Thymus (tissue), 11 donors: ENCODE measurements at regions not wholly inside any gene's neighbourhood (a gene's known extent, or its start where the extent isn't known, plus 50 kb on each side); places are given as distances from the start of the nearest gene placed in this dataset.

Source experiments
- DNase-seq, 9 donors: peaks; one replicate each; pipeline ENCODE4 v3.0.0-alpha.2; 2013; ENCODE audit warnings: low spot score in 9 of 9, low read depth in 6 of 9, missing footprints in 1 of 9
- H3K27ac ChIP-seq, 2 donors: one replicate each; pipeline ENCODE4 v1.5.1; 2013; ENCODE audit warnings: control low read depth in 1 of 2, low read depth in 1 of 2, low read length in 1 of 2, mild to moderate bottlenecking in 1 of 2, moderate library complexity in 1 of 2
- H3K27me3 ChIP-seq, 2 donors: one replicate each; pipeline ENCODE4 v1.5.1; 2013; ENCODE audit warnings: low read length in 1 of 2; ENCODE audit not compliant: control insufficient read depth in 2 of 2, insufficient read depth in 1 of 2
- H3K36me3 ChIP-seq, 2 donors: one replicate each; pipeline ENCODE4 v1.5.1; 2013; ENCODE audit warnings: low read length in 1 of 2, mild to moderate bottlenecking in 1 of 2, moderate library complexity in 1 of 2; ENCODE audit not compliant: control insufficient read depth in 2 of 2, insufficient read depth in 2 of 2
- H3K4me1 ChIP-seq, 2 donors: one replicate each; pipeline ENCODE4 v1.5.1; 2013; ENCODE audit warnings: low read length in 2 of 2; ENCODE audit not compliant: control insufficient read depth in 2 of 2, insufficient read depth in 2 of 2
- H3K4me3 ChIP-seq, 2 donors: one replicate each; pipeline ENCODE4 v1.5.1; 2013; ENCODE audit warnings: low read length in 2 of 2, control low read depth in 1 of 2, mild to moderate bottlenecking in 1 of 2
- H3K9me3 ChIP-seq, 2 donors: one replicate each; pipeline ENCODE4 v1.5.1; 2013; ENCODE audit warnings: low read length in 1 of 2, mild to moderate bottlenecking in 1 of 2; ENCODE audit not compliant: control insufficient read depth in 2 of 2, insufficient read depth in 1 of 2
- WGBS: extraction: QIAGEN DNeasy Blood & Tissue Kit; methylation state at CpG from one replicate; pipeline ENCODE4 v1.1.7; 2013; 5-methylcytosine and 5-hydroxymethylcytosine counted together
- donor health status: healthy.

- H3K27me3 ChIP-seq = no peaks in the 10 kb centered on the region
- H3K4me1 ChIP-seq = no peaks in the 10 kb centered on the region
- DNase-seq = no peak
- 94% methylated on average over 16 of the region's 16 CpGs for WGBS
- H3K36me3 ChIP-seq = no peaks in the 10 kb centered on the region
- no peaks in the 10 kb centered on the region for H3K9me3 ChIP-seq
- no peak overlapping the region for H3K4me3 ChIP-seq
- H3K27ac ChIP-seq = no peak overlapping the region
Observed at GRCh38 chr14:25267186-25267585, 217.2 kb upstream of the STXBP6 start.

GRCh38 chr14:25259470-25259869 is 209.5 kb upstream of the STXBP6 start:
- no peaks in the 10 kb centered on the region for H3K9me3 ChIP-seq
- no peaks in the 10 kb centered on the region for H3K4me1 ChIP-seq
- 95% methylated on average over 1 of the region's 1 CpG for WGBS
- H3K4me3 ChIP-seq = no peak overlapping the region
- H3K27ac ChIP-seq = no peak overlapping the region
- H3K27me3 ChIP-seq = no peaks in the 10 kb centered on the region
- H3K36me3 ChIP-seq = no peaks in the 10 kb centered on the region
- no peak for DNase-seq

DNA sequence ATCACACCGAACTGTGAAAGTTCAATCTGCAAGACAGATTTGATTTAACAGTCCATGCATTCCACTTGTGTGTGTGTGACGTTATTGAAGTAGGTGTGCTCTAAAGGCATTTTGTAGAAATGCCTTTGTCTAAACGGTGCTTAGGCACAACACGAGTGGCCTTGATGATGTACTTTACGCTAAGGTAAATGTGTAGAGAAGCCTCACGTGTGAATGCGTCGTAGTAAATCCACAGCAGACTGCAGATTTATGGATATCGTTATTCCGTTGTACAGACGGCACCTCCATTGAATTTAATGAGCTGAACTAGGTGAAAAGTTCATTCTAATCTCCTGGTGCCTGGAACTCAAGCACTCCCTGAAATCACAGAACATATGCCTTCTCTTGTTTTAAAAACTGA is 202.8 kb upstream of the STXBP6 start:
- Histone ChIP-seq H3K9me3 (no peaks in the 10 kb centered on the region), H3K27ac (no peak overlapping the region), H3K27me3 (no peaks in the 10 kb centered on the region), H3K4me1 (no peaks in the 10 kb centered on the region), H3K4me3 (no peak overlapping the region), H3K36me3 (no peaks in the 10 kb centered on the region)
- 95% methylated on average over 11 of the region's 11 CpGs for WGBS
- no peak for DNase-seq

DNA sequence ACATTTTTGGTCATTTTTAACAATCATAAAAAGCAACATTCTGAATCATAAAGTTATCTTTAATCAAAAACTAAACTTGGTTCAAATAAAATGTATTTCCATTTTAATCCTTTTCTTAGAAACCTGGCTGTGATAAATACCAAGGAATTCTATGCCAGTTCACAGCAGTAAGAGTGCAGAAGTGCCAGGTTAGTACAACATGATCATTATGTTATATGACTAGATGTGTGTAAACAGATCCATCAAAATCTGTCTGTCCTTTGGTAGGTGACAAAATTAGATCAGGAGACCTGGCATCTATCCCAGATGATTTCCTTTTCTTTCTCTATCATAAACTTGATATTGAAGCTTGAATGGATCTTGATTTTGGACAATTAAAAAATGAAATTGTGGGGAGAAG is 200.6 kb upstream of the STXBP6 start:
- no peak overlapping the region for H3K4me3 ChIP-seq
- no peaks in the 10 kb centered on the region for H3K27me3 ChIP-seq
- DNase-seq = no peak
- H3K27ac ChIP-seq = no peak overlapping the region
- H3K9me3 ChIP-seq = no peaks in the 10 kb centered on the region
- no peaks in the 10 kb centered on the region for H3K4me1 ChIP-seq
- H3K36me3 ChIP-seq = no peaks in the 10 kb centered on the region

DNA sequence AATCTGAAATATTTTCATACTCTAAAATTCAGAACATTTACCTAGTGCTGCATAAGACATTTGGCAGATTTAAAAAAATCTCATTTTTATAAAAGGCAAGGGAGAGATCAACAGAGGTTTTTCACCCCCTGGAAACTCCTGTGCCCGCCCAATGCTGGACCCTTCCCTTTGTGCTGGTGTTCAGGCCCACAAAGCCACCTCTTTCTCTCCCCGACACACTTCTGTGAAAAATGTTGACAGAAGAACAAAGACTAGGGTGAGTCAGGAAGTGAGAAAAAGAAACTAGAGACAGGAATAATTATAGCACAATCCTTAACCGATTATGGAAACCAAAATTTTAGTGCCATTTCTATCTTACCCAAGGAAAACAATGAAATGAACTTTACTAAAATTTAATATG is 197.7 kb upstream of the STXBP6 start:
- Histone ChIP-seq H3K9me3 (no peaks in the 10 kb centered on the region), H3K4me3 (no peak overlapping the region), H3K27me3 (no peaks in the 10 kb centered on the region), H3K4me1 (no peaks in the 10 kb centered on the region), H3K27ac (no peak overlapping the region), H3K36me3 (no peaks in the 10 kb centered on the region)
- no peak for DNase-seq
- WGBS = 80% methylated on average over 3 of the region's 3 CpGs

DNA sequence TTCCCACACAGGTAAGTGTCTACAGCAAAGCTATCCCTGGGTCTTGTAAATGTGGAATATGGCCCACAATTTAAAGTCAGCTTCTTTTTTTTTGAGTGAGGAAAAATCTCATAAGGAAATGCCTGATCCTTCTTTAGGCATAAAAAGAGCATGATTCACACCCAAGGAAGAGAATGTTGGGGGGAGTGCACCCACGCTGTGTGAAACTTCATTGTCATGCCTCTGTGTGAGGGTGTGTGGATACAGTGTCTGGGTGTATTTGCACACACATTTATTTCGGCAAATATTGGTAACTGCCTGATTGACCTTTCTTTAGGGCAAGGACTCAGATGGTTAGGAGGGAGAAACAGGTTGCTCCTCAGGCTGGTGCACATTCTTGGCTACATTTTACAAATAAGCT is 196.8 kb upstream of the STXBP6 start:
- 92% methylated on average over 2 of the region's 2 CpGs for WGBS
- H3K4me3 ChIP-seq = no peak overlapping the region
- DNase-seq = no peak
- H3K4me1 ChIP-seq = no peaks in the 10 kb centered on the region
- H3K27ac ChIP-seq = no peak overlapping the region
- no peaks in the 10 kb centered on the region for H3K36me3 ChIP-seq
- no peaks in the 10 kb centered on the region for H3K9me3 ChIP-seq
- no peaks in the 10 kb centered on the region for H3K27me3 ChIP-seq

DNA sequence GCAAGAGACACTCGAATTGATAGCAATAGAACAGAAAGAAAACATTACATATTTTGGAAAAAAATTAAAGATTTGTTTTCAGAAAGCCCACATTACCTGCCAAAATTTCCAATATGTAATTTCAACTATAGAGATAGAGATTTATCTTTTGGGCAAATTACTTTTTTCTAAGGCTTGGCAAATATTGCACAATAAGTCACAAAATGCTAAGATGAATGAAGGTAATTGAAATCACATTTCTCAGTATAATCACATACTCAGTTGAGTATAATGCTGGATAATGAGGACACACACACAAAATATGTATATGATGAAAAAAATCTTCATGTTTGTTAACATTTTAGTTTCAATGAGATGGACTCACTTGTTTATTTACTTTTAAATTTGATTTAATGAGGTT is 189.2 kb upstream of the STXBP6 start:
- no peak for DNase-seq
- Histone ChIP-seq H3K36me3 (no peaks in the 10 kb centered on the region), H3K4me3 (no peak overlapping the region), H3K27ac (no peak overlapping the region), H3K4me1 (no peaks in the 10 kb centered on the region), H3K9me3 (no peaks in the 10 kb centered on the region), H3K27me3 (no peaks in the 10 kb centered on the region)
- 64% methylated on average over 1 of the region's 1 CpG for WGBS

- no peaks in the 10 kb centered on the region for H3K36me3 ChIP-seq
- H3K27ac ChIP-seq = no peak overlapping the region
- H3K27me3 ChIP-seq = no peaks in the 10 kb centered on the region
- H3K4me1 ChIP-seq = no peaks in the 10 kb centered on the region
- WGBS = 21% methylated on average over 6 of the region's 6 CpGs
- no peak for DNase-seq
- H3K9me3 ChIP-seq = no peaks in the 10 kb centered on the region
- no peak overlapping the region for H3K4me3 ChIP-seq
Observed at GRCh38 chr14:25237845-25238244, 187.9 kb upstream of the STXBP6 start.

GRCh38 chr14:25233613-25234012 is 183.7 kb upstream of the STXBP6 start:
- no peaks in the 10 kb centered on the region for H3K36me3 ChIP-seq
- H3K27ac ChIP-seq = no peak overlapping the region
- H3K9me3 ChIP-seq = no peaks in the 10 kb centered on the region
- no peak overlapping the region for H3K4me3 ChIP-seq
- DNase-seq = no peak
- 33% methylated on average over 3 of the region's 3 CpGs for WGBS
- H3K27me3 ChIP-seq = no peaks in the 10 kb centered on the region
- no peaks in the 10 kb centered on the region for H3K4me1 ChIP-seq

DNA sequence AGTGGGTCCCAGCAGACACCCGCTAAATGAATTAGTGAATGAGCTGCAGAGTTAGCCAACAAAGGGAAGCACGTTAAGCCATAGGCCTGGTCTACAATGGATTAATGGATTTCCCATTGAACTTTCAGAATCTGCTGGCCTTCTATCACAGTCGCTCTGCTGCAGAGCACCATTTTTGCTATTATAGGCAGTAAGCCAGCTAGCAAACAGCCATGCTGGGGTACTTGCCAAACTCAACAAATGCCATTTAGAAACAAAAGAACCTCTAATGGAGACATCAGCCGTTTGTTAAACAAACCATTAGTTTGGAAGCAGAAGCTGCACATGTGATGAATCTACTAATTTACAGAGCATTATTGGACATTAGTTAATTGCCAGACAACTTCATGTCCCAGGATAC is 181.1 kb upstream of the STXBP6 start:
- Histone ChIP-seq H3K4me1 (no peaks in the 10 kb centered on the region), H3K4me3 (no peak overlapping the region), H3K27me3 (no peaks in the 10 kb centered on the region), H3K27ac (no peak overlapping the region), H3K9me3 (no peaks in the 10 kb centered on the region), H3K36me3 (no peaks in the 10 kb centered on the region)
- WGBS = 94% methylated on average over 4 of the region's 4 CpGs
- DNase-seq = no peak
